Effector memory CD4-positive, alpha-beta T cell (primary cell): ENCODE measurements at regions not wholly inside any gene's neighbourhood (a gene's known extent, or its start where the extent isn't known, plus 50 kb on each side); places are given as distances from the start of the nearest gene placed in this dataset.

ENCODE experiments used
- DNase-seq, 3 donors: peaks; one replicate each; pipeline ENCODE4 v3.0.0-alpha.2; 2020
- H3K27ac ChIP-seq: 2 replicates; pipeline ENCODE4 v1.7.0; 2013; ENCODE audit warnings: mild to moderate bottlenecking, low read length, moderate library complexity; ENCODE audit not compliant: insufficient read depth, poor library complexity, severe bottlenecking
- H3K27me3 ChIP-seq: replicated peaks from 2 replicates; pipeline ENCODE4 v1.7.0; 2013; ENCODE audit warnings: mild to moderate bottlenecking, low read length; ENCODE audit not compliant: insufficient read depth, control insufficient read depth, poor library complexity, severe bottlenecking
- H3K36me3 ChIP-seq: 2 replicates; pipeline ENCODE4 v1.7.0; 2013; ENCODE audit warnings: mild to moderate bottlenecking, low read length, moderate library complexity; ENCODE audit not compliant: control insufficient read depth, insufficient read depth
- H3K4me1 ChIP-seq: 2 replicates; pipeline ENCODE4 v1.7.0; 2013; ENCODE audit warnings: low read length, mild to moderate bottlenecking; ENCODE audit not compliant: control insufficient read depth, insufficient read depth, poor library complexity, severe bottlenecking
- H3K4me3 ChIP-seq: 2 replicates; pipeline ENCODE4 v1.7.0; 2013; ENCODE audit warnings: low read length, low read depth, mild to moderate bottlenecking; ENCODE audit not compliant: insufficient read depth, poor library complexity, severe bottlenecking
- H3K9me3 ChIP-seq: 2 replicates; pipeline ENCODE4 v1.7.0; 2013; ENCODE audit warnings: mild to moderate bottlenecking, low read length, moderate library complexity; ENCODE audit not compliant: control insufficient read depth

- Histone ChIP-seq H3K36me3 (no peaks in the 10 kb centered on the region), H3K27ac (no peak overlapping the region), H3K27me3 (no peaks in the 10 kb centered on the region), H3K4me1 (no peaks in the 10 kb centered on the region), H3K4me3 (no peak overlapping the region), H3K9me3 (no peaks in the 10 kb centered on the region)
- DNase-seq: no peak
Measured at GRCh38 chr1:237976331-237976730, 85.6 kb upstream of the ZP4 start.

GRCh38 chr1:237975903-237976302 lies 85.2 kb upstream of the ZP4 start:
- Histone ChIP-seq H3K4me3 (no peak overlapping the region), H3K27me3 (no peaks in the 10 kb centered on the region), H3K4me1 (no peaks in the 10 kb centered on the region), H3K27ac (no peak overlapping the region), H3K9me3 (no peaks in the 10 kb centered on the region), H3K36me3 (no peaks in the 10 kb centered on the region)
- DNase-seq: no peak

GRCh38 chr1:237975376-237975775 lies 84.7 kb upstream of the ZP4 start:
- no peaks in the 10 kb centered on the region for H3K27me3 ChIP-seq
- no peaks in the 10 kb centered on the region for H3K4me1 ChIP-seq
- DNase-seq: no peak
- H3K27ac ChIP-seq: no peak overlapping the region
- no peak overlapping the region for H3K4me3 ChIP-seq
- H3K9me3 ChIP-seq: no peaks in the 10 kb centered on the region
- H3K36me3 ChIP-seq: no peaks in the 10 kb centered on the region

- Histone ChIP-seq H3K4me1 (no peaks in the 10 kb centered on the region), H3K9me3 (no peaks in the 10 kb centered on the region), H3K27me3 (no peaks in the 10 kb centered on the region), H3K27ac (no peak overlapping the region), H3K36me3 (no peaks in the 10 kb centered on the region), H3K4me3 (no peak overlapping the region)
- no peak for DNase-seq
Measured at GRCh38 chr1:237972186-237972585, 81.5 kb upstream of the ZP4 start.

GRCh38 chr1:237962985-237963384 lies 72.3 kb upstream of the ZP4 start:
- H3K27me3 ChIP-seq: no peaks in the 10 kb centered on the region
- H3K4me1 ChIP-seq: no peaks in the 10 kb centered on the region
- no peak overlapping the region for H3K27ac ChIP-seq
- no peak overlapping the region for H3K4me3 ChIP-seq
- no peaks in the 10 kb centered on the region for H3K9me3 ChIP-seq
- DNase-seq: no peak
- no peaks in the 10 kb centered on the region for H3K36me3 ChIP-seq

- no peak for DNase-seq
- Histone ChIP-seq H3K27me3 (no peaks in the 10 kb centered on the region), H3K36me3 (no peaks in the 10 kb centered on the region), H3K27ac (no peak overlapping the region), H3K4me3 (no peak overlapping the region), H3K4me1 (no peaks in the 10 kb centered on the region), H3K9me3 (no peaks in the 10 kb centered on the region)
Measured at GRCh38 chr1:237961754-237962153, 71.0 kb upstream of the ZP4 start.

- no peak overlapping the region for H3K4me3 ChIP-seq
- H3K36me3 ChIP-seq: no peaks in the 10 kb centered on the region
- H3K27me3 ChIP-seq: no peaks in the 10 kb centered on the region
- no peaks in the 10 kb centered on the region for H3K9me3 ChIP-seq
- H3K4me1 ChIP-seq: no peaks in the 10 kb centered on the region
- no peak for DNase-seq
- no peak overlapping the region for H3K27ac ChIP-seq
Measured at GRCh38 chr1:237959838-237960237, 69.1 kb upstream of the ZP4 start.

- DNase-seq: no peak
- Histone ChIP-seq H3K4me1 (no peaks in the 10 kb centered on the region), H3K4me3 (no peak overlapping the region), H3K9me3 (no peaks in the 10 kb centered on the region), H3K27ac (no peak overlapping the region), H3K27me3 (no peaks in the 10 kb centered on the region), H3K36me3 (no peaks in the 10 kb centered on the region)
Measured at GRCh38 chr1:237953238-237953637, 62.5 kb upstream of the ZP4 start.
